B cell (primary cell): ENCODE measurements at regions not wholly inside any gene's neighbourhood (a gene's known extent, or its start where the extent isn't known, plus 50 kb on each side); places are given as distances from the start of the nearest gene placed in this dataset.

Experiments used
- ATAC-seq: fragments of 200-7000 bp; cut with Tn5 transposase; one replicate; pipeline ENCODE4 v1.10.0; 2021; ENCODE audit warnings: low read depth, mild to moderate bottlenecking, moderate number of reproducible peaks, moderate library complexity
- CTCF ChIA-PET: fragments of 350-600 bp; sonication (Branson Sonifier 250); formaldehyde crosslinking; loops from one replicate; lab custom pipeline; 2021; ENCODE audit warnings: antibody characterized with exemption, inconsistent platforms; lab: Charles Lee
- POLR2A ChIA-PET: fragments of 350-600 bp; sonication (Branson Sonifier 250); formaldehyde crosslinking; loops from one replicate; lab custom pipeline; 2021; ENCODE audit warnings: antibody characterized with exemption; lab: Charles Lee
- DNase-seq: peaks from one replicate; pipeline ENCODE4 v3.0.0; 2013
- H2AFZ ChIP-seq: 2 replicates; pipeline ENCODE4 v1.6.1; 2012; ENCODE audit warnings: mild to moderate bottlenecking, low read depth, low read length; ENCODE audit not compliant: insufficient read depth, poor library complexity, severe bottlenecking
- H3K27ac ChIP-seq, 2 donors: 1 replicate in 1 of 2; 2 replicates in 1 of 2; pipeline ENCODE4 v1.5.1; 2012 to 2013; ENCODE audit warnings: low read length in 2 of 2, mild to moderate bottlenecking in 2 of 2, moderate library complexity in 1 of 2
- H3K27me3 ChIP-seq, 4 experiments: fragments of 200-600 bp in 1 of 4; sonication (generic) in 1 of 4; replicated peaks in 1 of 4; 1 replicate in 2 of 4; 2 replicates in 2 of 4; pipeline versions ENCODE4 v1.6.1 to v1.7.0; 2013 to 2016; ENCODE audit warnings: low read length in 3 of 4, mild to moderate bottlenecking in 2 of 4, mixed read lengths in 1 of 4, moderate library complexity in 1 of 4; ENCODE audit not compliant: insufficient read depth in 4 of 4, control insufficient read depth in 3 of 4; ENCODE audit errors: control extremely low read depth in 1 of 4
- H3K36me3 ChIP-seq, 2 experiments: replicated peaks in 1 of 2; 1 replicate in 1 of 2; 2 replicates in 1 of 2; pipeline versions ENCODE4 v1.6.1 to v1.7.1; 2013; ENCODE audit warnings: low read length in 1 of 2; ENCODE audit not compliant: insufficient read depth in 2 of 2, control insufficient read depth in 1 of 2; ENCODE audit errors: control extremely low read depth in 1 of 2, extremely low read depth in 1 of 2
- H3K4me1 ChIP-seq, 2 donors: fragments of 200-600 bp in 1 of 2; sonication (generic) in 1 of 2; 1 replicate in 1 of 2; 2 replicates in 1 of 2; pipeline versions ENCODE4 v1.5.1 to v1.6.1; 2013 to 2017; ENCODE audit warnings: low read length in 2 of 2; ENCODE audit not compliant: control insufficient read depth in 2 of 2, insufficient read depth in 2 of 2
- H3K4me2 ChIP-seq: replicated peaks from 2 replicates; pipeline ENCODE3; 2012; ENCODE audit warnings: mild to moderate bottlenecking, low read depth, low read length; ENCODE audit not compliant: poor library complexity, severe bottlenecking
- H3K4me3 ChIP-seq, 5 experiments: fragments of 200-600 bp in 1 of 5; sonication (generic) in 1 of 5; 1 replicate in 3 of 5; 2 replicates in 2 of 5; pipeline versions ENCODE4 v1.5.1 to v1.7.0; 2011 to 2016; ENCODE audit warnings: low read length in 4 of 5, mild to moderate bottlenecking in 4 of 5, low read depth in 2 of 5, control low read depth in 1 of 5, moderate library complexity in 1 of 5; ENCODE audit not compliant: insufficient read depth in 1 of 5; ENCODE audit errors: control extremely low read depth in 1 of 5, extremely low read depth in 1 of 5
- H3K79me2 ChIP-seq: fragments of 200-600 bp; sonication (generic); one replicate; pipeline ENCODE4 v1.6.0; 2016; ENCODE audit warnings: low read length; ENCODE audit not compliant: control insufficient read depth, insufficient read depth
- H3K9ac ChIP-seq: fragments of 200-600 bp; sonication (generic); 2 replicates; pipeline ENCODE4 v1.6.1; 2017; ENCODE audit warnings: mild to moderate bottlenecking, low read length, moderate library complexity
- H3K9me3 ChIP-seq, 3 donors: one replicate each; pipeline versions ENCODE4 v1.6.1 to v1.7.1; 2013; ENCODE audit warnings: low read length in 2 of 3; ENCODE audit not compliant: control insufficient read depth in 2 of 3, insufficient read depth in 1 of 3; ENCODE audit errors: control extremely low read depth in 1 of 3
- H4K20me1 ChIP-seq: 2 replicates; pipeline ENCODE4 v1.6.0; 2012; ENCODE audit warnings: mild to moderate bottlenecking, low read length; ENCODE audit not compliant: insufficient read depth, control insufficient read depth, poor library complexity, severe bottlenecking
- H3K27ac Mint-ChIP-seq: one replicate; pipeline ENCODE4 v1.8.0; 2021; ENCODE audit warnings: mixed read lengths
- H3K27me3 Mint-ChIP-seq: one replicate; pipeline ENCODE4 v1.8.0; 2021; ENCODE audit warnings: mixed read lengths
- H3K4me1 Mint-ChIP-seq: one replicate; pipeline ENCODE4 v1.8.0; 2021; ENCODE audit warnings: mixed read lengths
- H3K4me3 Mint-ChIP-seq: one replicate; pipeline ENCODE4 v1.8.0; 2021; ENCODE audit warnings: mixed read lengths
- H3K9me3 Mint-ChIP-seq: one replicate; pipeline ENCODE4 v1.8.0; 2022; ENCODE audit warnings: mixed read lengths; ENCODE audit not compliant: insufficient read depth
- EZH2 ChIP-seq: IDR thresholded peaks from 2 replicates; pipeline ENCODE4 v1.6.1; 2012; ENCODE audit warnings: borderline replicate concordance, low read depth, mild to moderate bottlenecking, moderate library complexity, low read length; ENCODE audit not compliant: insufficient read depth, poor library complexity, severe bottlenecking
- WGBS: methylation state at CpG from one replicate; pipeline ENCODE4 v1.1.5; 2013; ENCODE audit warnings: missing lambda C conversion rate; ENCODE audit not compliant: insufficient coverage; 5-methylcytosine and 5-hydroxymethylcytosine counted together
- intact Hi-C: fragments of 100-400 bp; cut with micrococcal nuclease; formaldehyde crosslinking; loops from one replicate; pipeline ENCODE4 v1.10.0; 2022
- TF ChIP-seq, protein P1 (sequence below): fragments of 200-600 bp; IDR thresholded peaks from one replicate; pipeline ENCODE4 v1.8.0; 2022; ENCODE audit warnings: antibody characterized with exemption, mild to moderate bottlenecking

- ATAC-seq: no peak
- no peak overlapping the region for H3K4me3 ChIP-seq
- H4K20me1 ChIP-seq: no peaks in the 10 kb centered on the region
- TF ChIP-seq EZH2: no peak
- TF ChIP-seq, protein P1, sequence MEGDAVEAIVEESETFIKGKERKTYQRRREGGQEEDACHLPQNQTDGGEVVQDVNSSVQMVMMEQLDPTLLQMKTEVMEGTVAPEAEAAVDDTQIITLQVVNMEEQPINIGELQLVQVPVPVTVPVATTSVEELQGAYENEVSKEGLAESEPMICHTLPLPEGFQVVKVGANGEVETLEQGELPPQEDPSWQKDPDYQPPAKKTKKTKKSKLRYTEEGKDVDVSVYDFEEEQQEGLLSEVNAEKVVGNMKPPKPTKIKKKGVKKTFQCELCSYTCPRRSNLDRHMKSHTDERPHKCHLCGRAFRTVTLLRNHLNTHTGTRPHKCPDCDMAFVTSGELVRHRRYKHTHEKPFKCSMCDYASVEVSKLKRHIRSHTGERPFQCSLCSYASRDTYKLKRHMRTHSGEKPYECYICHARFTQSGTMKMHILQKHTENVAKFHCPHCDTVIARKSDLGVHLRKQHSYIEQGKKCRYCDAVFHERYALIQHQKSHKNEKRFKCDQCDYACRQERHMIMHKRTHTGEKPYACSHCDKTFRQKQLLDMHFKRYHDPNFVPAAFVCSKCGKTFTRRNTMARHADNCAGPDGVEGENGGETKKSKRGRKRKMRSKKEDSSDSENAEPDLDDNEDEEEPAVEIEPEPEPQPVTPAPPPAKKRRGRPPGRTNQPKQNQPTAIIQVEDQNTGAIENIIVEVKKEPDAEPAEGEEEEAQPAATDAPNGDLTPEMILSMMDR: no peak
- H3K27ac Mint-ChIP-seq: no peak overlapping the region
- no peaks in the 10 kb centered on the region for H3K27me3 Mint-ChIP-seq
- no peak overlapping the region for H2AFZ ChIP-seq
- no peak for DNase-seq
- no peak overlapping the region for H3K4me3 Mint-ChIP-seq
- H3K9me3 ChIP-seq: peaks cover 0 to 10% (median 0%) of the 10 kb centered on the region in 3 donors
- no peak overlapping the region for H3K4me2 ChIP-seq
- WGBS: 100% methylated on average over 3 of the region's 7 CpGs
- H3K27me3 ChIP-seq: no peaks in the 10 kb centered on the region
- no peak overlapping the region for H3K9ac ChIP-seq
- no peaks in the 10 kb centered on the region for H3K79me2 ChIP-seq
- no peaks in the 10 kb centered on the region for H3K4me1 Mint-ChIP-seq
- H3K36me3 ChIP-seq: no peaks in the 10 kb centered on the region
- no peak overlapping the region for H3K27ac ChIP-seq
- ChIA-PET CTCF (no interaction called here), POLR2A (no interaction called here)
- intact Hi-C loops: no loop called here
- H3K9me3 Mint-ChIP-seq: peaks cover 2% of the 10 kb centered on the region
- no peaks in the 10 kb centered on the region for H3K4me1 ChIP-seq
These were observed 248.3 kb downstream of the TSHZ3 start for GRCh38 chr19:31100981-31101380.

DNA sequence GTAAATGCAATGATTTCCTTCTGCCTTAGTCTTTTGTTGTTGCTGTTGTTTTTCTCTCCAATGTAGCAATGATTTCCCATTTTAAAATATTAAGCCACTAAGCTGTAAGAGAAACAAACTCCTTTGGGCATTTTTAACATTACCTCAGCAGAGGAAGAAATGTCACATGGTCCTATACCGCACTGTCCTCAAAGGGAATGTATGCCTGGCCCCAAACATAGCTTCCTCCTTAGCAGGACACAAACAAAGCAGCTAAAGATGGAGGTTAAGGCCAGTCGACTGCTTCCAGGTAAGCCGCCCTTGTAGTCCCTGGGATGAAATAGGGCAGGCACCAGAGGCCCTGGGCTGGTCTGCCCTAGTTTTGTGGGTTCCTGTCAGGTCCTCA is 249.0 kb downstream of the TSHZ3 start:
- no peak for TF ChIP-seq EZH2
- TF ChIP-seq, protein P1: no peak
- peaks cover 7% of the 10 kb centered on the region for H3K9me3 Mint-ChIP-seq
- H3K9me3 ChIP-seq: peaks cover 0 to 12% (median 0%) of the 10 kb centered on the region in 3 donors
- 70% methylated on average over 3 of the region's 3 CpGs for WGBS
- no peaks in the 10 kb centered on the region for H3K79me2 ChIP-seq
- H3K4me2 ChIP-seq: no peak overlapping the region
- H3K27me3 ChIP-seq: no peaks in the 10 kb centered on the region
- no peak overlapping the region for H3K4me3 Mint-ChIP-seq
- ChIA-PET POLR2A (no interaction called here), CTCF (no interaction called here)
- H3K4me1 Mint-ChIP-seq: no peaks in the 10 kb centered on the region
- intact Hi-C loops: no loop called here
- H3K27ac Mint-ChIP-seq: no peak overlapping the region
- no peak overlapping the region for H2AFZ ChIP-seq
- no peaks in the 10 kb centered on the region for H3K27me3 Mint-ChIP-seq
- H4K20me1 ChIP-seq: no peaks in the 10 kb centered on the region
- no peak overlapping the region for H3K27ac ChIP-seq
- H3K9ac ChIP-seq: no peak overlapping the region
- ATAC-seq (no peak), DNase-seq (no peak)
- no peaks in the 10 kb centered on the region for H3K36me3 ChIP-seq
- H3K4me3 ChIP-seq: no peak overlapping the region
- no peaks in the 10 kb centered on the region for H3K4me1 ChIP-seq
